ENCODE measurements at regions not wholly inside any gene's neighbourhood (a gene's known extent, or its start where the extent isn't known, plus 50 kb on each side); places are given as distances from the start of the nearest gene placed in this dataset.

GRCh38 chr21:24658926-24659325, 948.4 kb downstream of the MRPL39 start:
- no peaks in the 10 kb centered on the region for H3K4me1 Mint-ChIP-seq
- H3K27me3 ChIP-seq (ENCODE audit: insufficient read depth) = no peaks in the 10 kb centered on the region
- H3K27me3 Mint-ChIP-seq (ENCODE audit: insufficient read depth, low read depth, poor library complexity) = no peaks in the 10 kb centered on the region
- no peak overlapping the region for H3K4me3 ChIP-seq
- H3F3A ChIP-seq (replicated peaks; ENCODE audit: low read depth) = no peaks in the 10 kb centered on the region
- H4K20me1 ChIP-seq (replicated peaks; ENCODE audit: insufficient read depth) = no peaks in the 10 kb centered on the region
- H3K4me2 ChIP-seq = no peak overlapping the region
- no peak overlapping the region for H3K27ac ChIP-seq (ENCODE audit: low read depth)
- TF ChIP-seq JUNB (IDR thresholded peaks at IDR 0.05; ENCODE audit: unreplicated experiment) (no peak), CTCF (conservative IDR thresholded peaks at IDR 0.05; ENCODE audit: low read depth in 2 of 2) (no peak), ETS1 (IDR thresholded peaks at IDR 0.05) (no peak), REST (IDR thresholded peaks at IDR 0.05; ENCODE audit: unreplicated experiment) (no peak), ZNF331 (CRISPR knock-in tag; IDR thresholded peaks at IDR 0.05; ENCODE audit: low read depth) (no peak), ZNF114 (CRISPR knock-in tag; IDR thresholded peaks at IDR 0.05) (no peak), EZH2phosphoT487 (IDR thresholded peaks at IDR 0.05; ENCODE audit: unreplicated experiment) (no peak), EZH2 (IDR thresholded peaks at IDR 0.05; ENCODE audit: low read depth, unreplicated experiment) (no peak), STAT1 (IDR thresholded peaks at IDR 0.05; ENCODE audit: unreplicated experiment) (no peak), NANOG (IDR thresholded peaks at IDR 0.05; ENCODE audit: borderline replicate concordance) (no peak), CREB1 (CRISPR knock-in tag; IDR thresholded peaks at IDR 0.05; ENCODE audit: low read depth) (no peak), POLR2AphosphoS5 (IDR thresholded peaks at IDR 0.05; ENCODE audit: low read depth) (no peak), ZNF462 (CRISPR knock-in tag; IDR thresholded peaks at IDR 0.05) (no peak)
- DNase-seq (ENCODE audit: low spot score) = no peak
- no peak overlapping the region for H3K27ac Mint-ChIP-seq
- H3K9me3 Mint-ChIP-seq = peaks cover 84% of the 10 kb centered on the region
- no peaks in the 10 kb centered on the region for H3K79me2 ChIP-seq (replicated peaks; ENCODE audit: insufficient read depth)
- no peaks in the 10 kb centered on the region for H3K36me3 ChIP-seq (ENCODE audit: insufficient read depth)
- H3K4me1 ChIP-seq (ENCODE audit: insufficient read depth) = no peaks in the 10 kb centered on the region
- ATAC-seq = no peak
- no peak overlapping the region for H3K4me3 Mint-ChIP-seq
- H3K36me3 Mint-ChIP-seq (ENCODE audit: low read depth) = peaks cover 16% of the 10 kb centered on the region; the same call in 2 of the 3 replicates
- H3K9me2 ChIP-seq (ENCODE audit: insufficient read depth) = peaks cover 3% of the 10 kb centered on the region; the same call in 1 of the 2 replicates
- H2AFZ ChIP-seq = no peak overlapping the region

Measured in GM23338 (cell line).